Parathyroid adenoma (tissue), 2 donors: ENCODE measurements at regions not wholly inside any gene's neighbourhood (a gene's known extent, or its start where the extent isn't known, plus 50 kb on each side); places are given as distances from the start of the nearest gene placed in this dataset.

ENCODE experiments used
- H2AFZ ChIP-seq: fragments of 300-600 bp; sonication (generic); one replicate; pipeline ENCODE4 v1.7.0; 2017; ENCODE audit warnings: antibody characterized with exemption, mild to moderate bottlenecking
- H3K27ac ChIP-seq: fragments of 300-600 bp; sonication (generic); one replicate; pipeline ENCODE4 v1.7.0; 2017
- H3K27me3 ChIP-seq: fragments of 300-600 bp; sonication (generic); one replicate; pipeline ENCODE4 v1.7.0; 2017; ENCODE audit warnings: low read length; ENCODE audit not compliant: control insufficient read depth, insufficient read depth
- H3K36me3 ChIP-seq: fragments of 300-600 bp; sonication (generic); one replicate; pipeline ENCODE4 v1.7.0; 2017; ENCODE audit warnings: low read length; ENCODE audit not compliant: control insufficient read depth, insufficient read depth
- H3K4me1 ChIP-seq: fragments of 300-600 bp; sonication (generic); one replicate; pipeline ENCODE4 v1.7.0; 2017; ENCODE audit warnings: control low read depth
- H3K4me2 ChIP-seq: fragments of 300-600 bp; sonication (generic); one replicate; pipeline ENCODE4 v1.7.0; 2017; ENCODE audit warnings: low read length
- H3K4me3 ChIP-seq: fragments of 300-600 bp; sonication (generic); one replicate; pipeline ENCODE4 v1.7.0; 2017; ENCODE audit warnings: low read depth, low read length
- H3K79me2 ChIP-seq: fragments of 300-600 bp; sonication (generic); one replicate; pipeline ENCODE4 v1.7.0; 2017; ENCODE audit warnings: control low read depth
- H3K9ac ChIP-seq: fragments of 300-600 bp; sonication (generic); one replicate; pipeline ENCODE4 v1.7.0; 2017; ENCODE audit warnings: mild to moderate bottlenecking
- H3K9me3 ChIP-seq: fragments of 300-600 bp; sonication (generic); one replicate; pipeline ENCODE4 v1.7.0; 2017; ENCODE audit warnings: low read length; ENCODE audit not compliant: control insufficient read depth
- TF ChIP-seq, protein P1 (sequence below): fragments of 300-600 bp; sonication (generic); IDR thresholded peaks from one replicate; pipeline ENCODE4 v1.7.0; 2017; ENCODE audit warnings: antibody characterized with exemption, mild to moderate bottlenecking
- donor health status: primary hyperparathyroidism.

- Histone ChIP-seq H3K4me1 (no peaks in the 10 kb centered on the region), H3K4me3 (no peak overlapping the region), H3K36me3 (no peaks in the 10 kb centered on the region), H3K27ac (no peak overlapping the region), H3K27me3 (no peaks in the 10 kb centered on the region), H3K9ac (no peak overlapping the region), H2AFZ (no peak overlapping the region), H3K4me2 (no peak overlapping the region), H3K79me2 (no peaks in the 10 kb centered on the region), H3K9me3 (no peaks in the 10 kb centered on the region)
- TF ChIP-seq, protein P1, sequence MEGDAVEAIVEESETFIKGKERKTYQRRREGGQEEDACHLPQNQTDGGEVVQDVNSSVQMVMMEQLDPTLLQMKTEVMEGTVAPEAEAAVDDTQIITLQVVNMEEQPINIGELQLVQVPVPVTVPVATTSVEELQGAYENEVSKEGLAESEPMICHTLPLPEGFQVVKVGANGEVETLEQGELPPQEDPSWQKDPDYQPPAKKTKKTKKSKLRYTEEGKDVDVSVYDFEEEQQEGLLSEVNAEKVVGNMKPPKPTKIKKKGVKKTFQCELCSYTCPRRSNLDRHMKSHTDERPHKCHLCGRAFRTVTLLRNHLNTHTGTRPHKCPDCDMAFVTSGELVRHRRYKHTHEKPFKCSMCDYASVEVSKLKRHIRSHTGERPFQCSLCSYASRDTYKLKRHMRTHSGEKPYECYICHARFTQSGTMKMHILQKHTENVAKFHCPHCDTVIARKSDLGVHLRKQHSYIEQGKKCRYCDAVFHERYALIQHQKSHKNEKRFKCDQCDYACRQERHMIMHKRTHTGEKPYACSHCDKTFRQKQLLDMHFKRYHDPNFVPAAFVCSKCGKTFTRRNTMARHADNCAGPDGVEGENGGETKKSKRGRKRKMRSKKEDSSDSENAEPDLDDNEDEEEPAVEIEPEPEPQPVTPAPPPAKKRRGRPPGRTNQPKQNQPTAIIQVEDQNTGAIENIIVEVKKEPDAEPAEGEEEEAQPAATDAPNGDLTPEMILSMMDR: no peak
Measured at GRCh38 chr7:94054130-94054529, 50.0 kb upstream of the BET1 start.

- Histone ChIP-seq H3K9ac (no peak overlapping the region), H3K4me1 (no peaks in the 10 kb centered on the region), H3K79me2 (no peaks in the 10 kb centered on the region), H2AFZ (no peak overlapping the region), H3K9me3 (no peaks in the 10 kb centered on the region), H3K27me3 (no peaks in the 10 kb centered on the region), H3K36me3 (no peaks in the 10 kb centered on the region), H3K4me3 (no peak overlapping the region), H3K4me2 (no peak overlapping the region), H3K27ac (no peak overlapping the region)
- TF ChIP-seq, protein P1: no peak
Measured at GRCh38 chr7:94055963-94056362, 51.8 kb upstream of the BET1 start.

- no peaks in the 10 kb centered on the region for H3K79me2 ChIP-seq
- H3K36me3 ChIP-seq: no peaks in the 10 kb centered on the region
- no peak overlapping the region for H3K4me2 ChIP-seq
- no peaks in the 10 kb centered on the region for H3K9me3 ChIP-seq
- no peaks in the 10 kb centered on the region for H3K27me3 ChIP-seq
- no peak overlapping the region for H3K4me3 ChIP-seq
- H2AFZ ChIP-seq: no peak overlapping the region
- no peak overlapping the region for H3K9ac ChIP-seq
- no peaks in the 10 kb centered on the region for H3K4me1 ChIP-seq
- no peak overlapping the region for H3K27ac ChIP-seq
- TF ChIP-seq, protein P1: no peak
Measured at GRCh38 chr7:94056796-94057207, 52.6 kb upstream of the BET1 start.

DNA sequence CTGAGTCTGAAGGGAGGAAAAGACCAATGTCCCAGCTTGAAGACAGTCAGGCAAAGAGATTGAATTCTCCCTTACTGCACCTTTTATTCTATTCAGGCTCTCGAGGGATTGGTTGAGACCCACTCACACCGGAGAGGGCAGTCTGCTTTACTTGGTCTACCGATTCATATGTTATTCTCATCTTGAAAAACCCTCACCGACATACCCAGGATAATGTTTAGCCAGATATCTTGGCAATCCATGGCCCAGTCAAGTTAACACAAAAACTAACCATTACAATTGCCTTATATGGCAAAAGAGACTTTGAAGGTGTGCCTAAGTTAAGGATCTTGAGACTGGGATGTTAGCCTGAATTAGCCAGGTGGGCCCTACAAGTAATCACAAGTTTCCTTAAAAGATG lies 53.8 kb upstream of the BET1 start:
- Histone ChIP-seq H3K4me3 (no peak overlapping the region), H2AFZ (no peak overlapping the region), H3K27ac (no peak overlapping the region), H3K4me1 (no peaks in the 10 kb centered on the region), H3K36me3 (no peaks in the 10 kb centered on the region), H3K9ac (no peak overlapping the region), H3K4me2 (no peak overlapping the region), H3K27me3 (no peaks in the 10 kb centered on the region), H3K9me3 (no peaks in the 10 kb centered on the region), H3K79me2 (no peaks in the 10 kb centered on the region)
- TF ChIP-seq, protein P1: no peak

- Histone ChIP-seq H2AFZ (no peak overlapping the region), H3K27ac (no peak overlapping the region), H3K4me1 (no peaks in the 10 kb centered on the region), H3K9me3 (no peaks in the 10 kb centered on the region), H3K79me2 (no peaks in the 10 kb centered on the region), H3K27me3 (no peaks in the 10 kb centered on the region), H3K9ac (no peak overlapping the region), H3K4me3 (no peak overlapping the region), H3K4me2 (no peak overlapping the region), H3K36me3 (no peaks in the 10 kb centered on the region)
- TF ChIP-seq, protein P1: no peak
Measured at GRCh38 chr7:94059746-94060145, 55.6 kb upstream of the BET1 start.
